Tibial nerve (tissue), 4 donors: ENCODE measurements at regions not wholly inside any gene's neighbourhood (a gene's known extent, or its start where the extent isn't known, plus 50 kb on each side); places are given as distances from the start of the nearest gene placed in this dataset.
"Not testable (repeated sequence)": the region's sequence is repeated elsewhere in the genome, so short reads cannot be mapped to it uniquely, and the experiment has no call there.

Source experiments
- DNase-seq, 2 donors: peaks; one replicate each; pipeline ENCODE4 v3.0.0-alpha.2; 2019; ENCODE audit warnings: low spot score in 2 of 2
- H3K27ac ChIP-seq, 4 donors: fragments of 200-600 bp; sonication (generic) in 3 of 4; one replicate each; pipeline ENCODE4 v1.5.1; 2017 to 2019; ENCODE audit warnings: mild to moderate bottlenecking in 1 of 4
- H3K27me3 ChIP-seq, 2 donors: fragments of 200-600 bp; sonication (generic) in 1 of 2; one replicate each; pipeline versions ENCODE4 v1.5.1 to v1.6.0; 2017 to 2019
- H3K36me3 ChIP-seq, 3 donors: fragments of 200-600 bp; sonication (generic); one replicate each; pipeline ENCODE4 v1.5.1; 2018 to 2019
- H3K4me1 ChIP-seq, 4 donors: fragments of 200-600 bp; sonication (generic) in 3 of 4; one replicate each; pipeline ENCODE4 v1.5.1; 2017 to 2019
- H3K4me3 ChIP-seq, 4 donors: fragments of 200-600 bp; sonication (generic) in 3 of 4; one replicate each; pipeline ENCODE4 v1.5.1; 2017 to 2019; ENCODE audit warnings: mild to moderate bottlenecking in 1 of 4, moderate library complexity in 1 of 4
- H3K9me3 ChIP-seq, 4 donors: fragments of 200-600 bp; sonication (generic) in 3 of 4; one replicate each; pipeline ENCODE4 v1.5.1; 2017 to 2019
- EP300 ChIP-seq, 2 donors: sonication (generic); formaldehyde crosslinking; IDR thresholded peaks; one replicate each; pipeline ENCODE4 v1.6.1; 2017; ENCODE audit warnings: antibody characterized with exemption in 2 of 2, mild to moderate bottlenecking in 1 of 2
- POLR2A ChIP-seq, 2 donors: fragments of 450-650 bp; IDR thresholded peaks; one replicate each; pipeline ENCODE4 v1.6.1; 2017; ENCODE audit warnings: antibody characterized with exemption in 2 of 2, mild to moderate bottlenecking in 2 of 2, moderate library complexity in 2 of 2
- WGBS, 2 donors: methylation state at CpG; one replicate each; pipeline ENCODE4 v1.1.5; 2018; 5-methylcytosine and 5-hydroxymethylcytosine counted together
- TF ChIP-seq, protein P1 (sequence below), 5 experiments: fragments of 200-600 bp in 3 of 5; fragments of 450-650 bp in 2 of 5; sonication (generic) in 3 of 5; IDR thresholded peaks; one replicate each; pipeline ENCODE4 v1.5.1; 2016 to 2019; ENCODE audit warnings: antibody characterized with exemption in 5 of 5, mild to moderate bottlenecking in 3 of 5, moderate library complexity in 2 of 5

DNA sequence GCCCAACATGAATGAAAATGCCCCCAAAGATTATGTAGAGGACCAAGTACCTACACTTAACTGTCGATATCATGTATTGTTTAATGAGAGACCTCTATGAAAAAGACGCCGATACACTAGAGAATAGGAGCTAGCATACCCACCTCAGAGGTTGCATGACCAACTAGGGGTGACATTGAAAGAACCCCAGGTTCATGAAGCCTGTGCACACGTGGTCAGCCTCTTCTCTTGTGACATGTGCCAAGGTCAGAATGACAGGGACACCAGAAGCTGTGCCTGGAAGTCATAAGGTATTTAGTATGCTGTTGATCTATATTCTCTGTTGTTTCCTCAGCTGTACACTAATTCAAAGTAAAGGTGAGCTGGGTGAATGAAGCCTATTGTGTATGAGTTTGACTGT is 1594.1 kb downstream of the EFNA5 start:
- TF ChIP-seq POLR2A (IDR thresholded peaks at IDR 0.05) (no peak), EP300 (IDR thresholded peaks at IDR 0.05) (no peak)
- TF ChIP-seq, protein P1, sequence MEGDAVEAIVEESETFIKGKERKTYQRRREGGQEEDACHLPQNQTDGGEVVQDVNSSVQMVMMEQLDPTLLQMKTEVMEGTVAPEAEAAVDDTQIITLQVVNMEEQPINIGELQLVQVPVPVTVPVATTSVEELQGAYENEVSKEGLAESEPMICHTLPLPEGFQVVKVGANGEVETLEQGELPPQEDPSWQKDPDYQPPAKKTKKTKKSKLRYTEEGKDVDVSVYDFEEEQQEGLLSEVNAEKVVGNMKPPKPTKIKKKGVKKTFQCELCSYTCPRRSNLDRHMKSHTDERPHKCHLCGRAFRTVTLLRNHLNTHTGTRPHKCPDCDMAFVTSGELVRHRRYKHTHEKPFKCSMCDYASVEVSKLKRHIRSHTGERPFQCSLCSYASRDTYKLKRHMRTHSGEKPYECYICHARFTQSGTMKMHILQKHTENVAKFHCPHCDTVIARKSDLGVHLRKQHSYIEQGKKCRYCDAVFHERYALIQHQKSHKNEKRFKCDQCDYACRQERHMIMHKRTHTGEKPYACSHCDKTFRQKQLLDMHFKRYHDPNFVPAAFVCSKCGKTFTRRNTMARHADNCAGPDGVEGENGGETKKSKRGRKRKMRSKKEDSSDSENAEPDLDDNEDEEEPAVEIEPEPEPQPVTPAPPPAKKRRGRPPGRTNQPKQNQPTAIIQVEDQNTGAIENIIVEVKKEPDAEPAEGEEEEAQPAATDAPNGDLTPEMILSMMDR (IDR thresholded peaks at IDR 0.05), result no peak
- no peaks in the 10 kb centered on the region for H3K27me3 ChIP-seq
- no peaks in the 10 kb centered on the region for H3K4me1 ChIP-seq
- H3K27ac ChIP-seq, result no peak overlapping the region
- 86 to 93% methylated on average over 4 of the region's 4 CpGs for WGBS, 2 donors
- no peak for DNase-seq
- no peaks in the 10 kb centered on the region for H3K9me3 ChIP-seq
- no peaks in the 10 kb centered on the region for H3K36me3 ChIP-seq
- H3K4me3 ChIP-seq, result no peak overlapping the region

DNA sequence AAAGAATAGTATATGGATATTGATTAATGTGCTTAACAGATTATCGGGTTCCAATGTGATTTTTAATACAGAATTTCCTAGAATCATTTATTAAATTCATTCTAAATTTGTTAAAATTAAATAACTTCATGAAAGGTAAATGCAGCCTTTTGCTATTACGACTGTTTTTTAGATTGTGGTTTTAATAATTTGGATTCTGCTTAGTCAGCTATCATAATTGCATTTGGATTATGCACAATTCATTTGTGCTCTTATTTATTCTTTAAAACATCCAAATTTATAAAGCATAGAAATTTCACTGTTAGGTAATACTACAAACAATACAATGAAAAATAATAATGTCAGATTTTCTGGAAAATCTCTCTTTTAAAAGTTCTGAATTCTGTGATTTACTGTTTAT is 1598.5 kb downstream of the EFNA5 start:
- TF ChIP-seq POLR2A (IDR thresholded peaks at IDR 0.05), result no peak
- TF ChIP-seq EP300 (IDR thresholded peaks at IDR 0.05), result no peak
- TF ChIP-seq, protein P1 (IDR thresholded peaks at IDR 0.05), result no peak
- H3K27ac ChIP-seq, result no peak overlapping the region
- H3K27me3 ChIP-seq, result no peaks in the 10 kb centered on the region
- 93 to 94% methylated on average over 2 of the region's 2 CpGs for WGBS, 2 donors
- peaks cover 0 to 3% (median 0%) of the 10 kb centered on the region in 4 donors for H3K9me3 ChIP-seq
- H3K4me1 ChIP-seq, result no peaks in the 10 kb centered on the region
- H3K4me3 ChIP-seq, result no peak overlapping the region
- DNase-seq, result no peak
- H3K36me3 ChIP-seq, result no peaks in the 10 kb centered on the region

DNA sequence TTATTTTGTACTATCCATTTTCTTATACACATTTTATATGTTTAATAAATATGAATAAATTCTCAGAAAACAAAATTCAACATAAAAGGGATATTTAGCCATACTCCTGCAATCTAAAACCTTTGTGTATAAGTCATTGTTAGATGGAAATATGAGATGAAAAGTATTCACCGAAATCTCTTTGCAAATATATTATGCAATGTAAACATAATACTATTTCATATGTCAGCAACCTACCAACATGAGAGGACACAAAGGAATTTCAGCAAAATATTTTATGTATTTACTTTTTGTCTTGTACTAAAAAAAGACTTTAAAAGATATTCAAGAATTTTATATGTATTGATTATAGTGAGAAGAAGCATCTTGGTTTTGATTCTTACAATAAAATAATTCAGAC is 1623.4 kb downstream of the EFNA5 start:
- H3K4me1 ChIP-seq, result no peaks in the 10 kb centered on the region
- no peaks in the 10 kb centered on the region for H3K9me3 ChIP-seq
- TF ChIP-seq POLR2A (IDR thresholded peaks at IDR 0.05) (no peak), EP300 (IDR thresholded peaks at IDR 0.05) (no peak)
- TF ChIP-seq, protein P1 (IDR thresholded peaks at IDR 0.05), result no peak
- no peak for DNase-seq
- H3K27me3 ChIP-seq, result no peaks in the 10 kb centered on the region
- H3K27ac ChIP-seq, result no peak overlapping the region
- no peaks in the 10 kb centered on the region for H3K36me3 ChIP-seq
- H3K4me3 ChIP-seq, result no peak overlapping the region
- 65 to 66% methylated on average over 1 of the region's 1 CpG for WGBS, 2 donors

DNA sequence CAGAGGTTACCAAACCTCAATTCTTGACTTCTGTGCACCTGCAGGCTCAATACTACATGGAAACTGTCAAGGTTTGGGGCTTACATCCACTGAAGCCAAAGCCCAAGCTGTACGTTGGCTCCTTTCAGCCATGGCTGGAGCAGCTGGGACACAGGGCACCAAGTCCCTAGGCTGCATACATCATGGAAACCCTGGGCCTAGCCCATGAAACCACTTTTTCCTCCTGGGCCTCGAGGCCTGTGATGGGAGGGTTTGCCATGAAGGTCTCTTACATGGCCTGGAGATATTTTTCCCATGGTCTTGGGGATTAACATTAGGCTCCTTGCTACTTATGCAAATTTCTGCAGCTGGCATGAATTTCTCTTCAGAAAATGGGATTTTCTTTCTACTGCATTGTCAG is 1638.7 kb downstream of the EFNA5 start:
- H3K9me3 ChIP-seq, H3K4me1 ChIP-seq, H3K36me3 ChIP-seq, H3K4me3 ChIP-seq, DNase-seq, H3K27me3 ChIP-seq, H3K27ac ChIP-seq: not testable (repeated sequence)
- WGBS, 2 donors, result 82% methylated on average over 2 of the region's 2 CpGs

DNA sequence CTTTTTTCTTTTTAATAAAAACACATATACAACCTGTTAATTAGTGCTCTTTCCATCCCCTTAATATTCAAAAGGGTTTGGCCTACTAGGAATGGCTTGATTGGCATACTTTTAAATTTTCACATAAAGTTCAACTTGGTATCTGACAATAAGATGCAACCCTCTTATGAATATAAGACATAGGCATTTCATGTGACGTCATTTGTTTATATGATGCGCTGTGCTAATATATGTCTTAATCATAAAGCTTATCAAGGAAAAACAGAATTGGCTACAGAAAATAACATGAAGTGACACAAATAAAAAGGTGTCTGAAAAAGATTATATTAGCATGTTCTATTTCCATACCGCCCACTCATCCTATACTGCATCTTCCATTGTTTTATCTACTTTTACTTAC is 1642.4 kb downstream of the EFNA5 start:
- Histone ChIP-seq H3K27me3 (no peaks in the 10 kb centered on the region), H3K27ac (no peak overlapping the region), H3K4me1 (no peaks in the 10 kb centered on the region), H3K36me3 (no peaks in the 10 kb centered on the region), H3K4me3 (no peak overlapping the region), H3K9me3 (no peaks in the 10 kb centered on the region)
- no peak for TF ChIP-seq EP300 (IDR thresholded peaks at IDR 0.05)
- TF ChIP-seq, protein P1 (IDR thresholded peaks at IDR 0.05), result no peak
- TF ChIP-seq POLR2A (IDR thresholded peaks at IDR 0.05), result no peak
- DNase-seq, result no peak
- WGBS, 2 donors, result 65 to 66% methylated on average over 3 of the region's 3 CpGs

DNA sequence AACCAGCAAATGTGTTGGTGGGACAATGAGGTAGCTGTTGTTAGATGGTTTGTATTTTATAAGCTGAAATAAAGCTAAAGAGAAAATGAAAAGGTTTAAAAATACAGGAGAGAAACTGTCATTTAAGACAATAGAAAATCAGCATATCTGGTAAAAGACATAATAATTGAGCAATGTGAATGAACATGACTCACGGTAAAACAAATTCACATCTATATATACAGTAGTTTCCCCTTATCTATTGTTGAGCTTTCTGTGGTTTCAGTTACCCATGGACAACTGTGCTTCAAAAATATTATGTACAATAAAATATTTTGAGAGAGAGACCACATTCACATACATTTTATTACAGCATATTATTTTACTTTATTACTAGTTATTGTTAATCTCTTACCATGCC is 1649.8 kb downstream of the EFNA5 start:
- Histone ChIP-seq H3K36me3 (no peaks in the 10 kb centered on the region), H3K27me3 (no peaks in the 10 kb centered on the region), H3K9me3 (no peaks in the 10 kb centered on the region), H3K27ac (no peak overlapping the region), H3K4me3 (no peak overlapping the region), H3K4me1 (no peaks in the 10 kb centered on the region)
- WGBS, 2 donors, result 90 to 93% methylated on average over 1 of the region's 1 CpG
- DNase-seq, result no peak
- no peak for TF ChIP-seq POLR2A (IDR thresholded peaks at IDR 0.05)
- no peak for TF ChIP-seq EP300 (IDR thresholded peaks at IDR 0.05)
- TF ChIP-seq, protein P1 (IDR thresholded peaks at IDR 0.05), result no peak
